Right lobe of liver (tissue), 4 donors: ENCODE measurements at regions not wholly inside any gene's neighbourhood (a gene's known extent, or its start where the extent isn't known, plus 50 kb on each side); places are given as distances from the start of the nearest gene placed in this dataset.

Experiments
- POLR2A ChIP-seq: fragments of 450-650 bp; IDR thresholded peaks from one replicate; pipeline ENCODE4 v1.6.1; 2017; ENCODE audit warnings: antibody characterized with exemption, mild to moderate bottlenecking
- TF ChIP-seq, protein P1 (sequence below), 4 donors: fragments of 200-600 bp in 3 of 4; fragments of 450-650 bp in 1 of 4; IDR thresholded peaks; one replicate each; pipeline versions ENCODE4 v1.5.1 to v1.8.0; 2016 to 2022; ENCODE audit warnings: antibody characterized with exemption in 4 of 4, mild to moderate bottlenecking in 2 of 4
- donor health status: DM: no; HTN: no; CAD: no.
- donor health status: DM: no; HTN: no; CAD: no.
- donor health status: DM: no; HTN: yes; CAD: no.

DNA sequence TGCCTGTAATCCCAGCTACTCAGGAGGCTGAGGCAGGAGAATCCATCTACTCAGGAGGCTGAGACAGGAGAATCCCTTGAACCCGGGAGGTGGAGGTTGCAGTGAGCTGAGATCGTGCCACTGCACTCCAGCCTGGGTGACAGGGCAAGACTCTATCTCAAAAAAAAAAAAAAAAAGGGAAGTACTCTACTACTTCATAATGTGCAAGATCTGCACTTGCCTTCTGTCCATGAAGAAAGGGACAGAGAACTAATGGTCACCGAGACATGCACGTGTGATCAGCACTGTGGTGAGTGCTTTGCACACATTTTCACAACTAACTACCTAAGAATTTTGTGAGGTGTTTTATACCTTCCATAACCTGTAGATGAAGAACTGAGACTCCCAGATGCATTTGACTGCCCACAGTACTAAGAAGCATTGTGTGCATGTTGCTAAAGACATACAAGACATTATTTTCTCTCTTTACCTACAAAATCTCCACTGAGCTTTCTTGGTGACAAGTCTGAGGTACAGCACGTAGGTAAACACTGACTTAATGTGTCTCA, 784.8 kb upstream of the ID2 start:
- TF ChIP-seq, protein P1, sequence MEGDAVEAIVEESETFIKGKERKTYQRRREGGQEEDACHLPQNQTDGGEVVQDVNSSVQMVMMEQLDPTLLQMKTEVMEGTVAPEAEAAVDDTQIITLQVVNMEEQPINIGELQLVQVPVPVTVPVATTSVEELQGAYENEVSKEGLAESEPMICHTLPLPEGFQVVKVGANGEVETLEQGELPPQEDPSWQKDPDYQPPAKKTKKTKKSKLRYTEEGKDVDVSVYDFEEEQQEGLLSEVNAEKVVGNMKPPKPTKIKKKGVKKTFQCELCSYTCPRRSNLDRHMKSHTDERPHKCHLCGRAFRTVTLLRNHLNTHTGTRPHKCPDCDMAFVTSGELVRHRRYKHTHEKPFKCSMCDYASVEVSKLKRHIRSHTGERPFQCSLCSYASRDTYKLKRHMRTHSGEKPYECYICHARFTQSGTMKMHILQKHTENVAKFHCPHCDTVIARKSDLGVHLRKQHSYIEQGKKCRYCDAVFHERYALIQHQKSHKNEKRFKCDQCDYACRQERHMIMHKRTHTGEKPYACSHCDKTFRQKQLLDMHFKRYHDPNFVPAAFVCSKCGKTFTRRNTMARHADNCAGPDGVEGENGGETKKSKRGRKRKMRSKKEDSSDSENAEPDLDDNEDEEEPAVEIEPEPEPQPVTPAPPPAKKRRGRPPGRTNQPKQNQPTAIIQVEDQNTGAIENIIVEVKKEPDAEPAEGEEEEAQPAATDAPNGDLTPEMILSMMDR (IDR thresholded peaks at IDR 0.05) = no peak
- no peak for TF ChIP-seq POLR2A
